GM21447 (cell line): ENCODE measurements at regions not wholly inside any gene's neighbourhood (a gene's known extent, or its start where the extent isn't known, plus 50 kb on each side); places are given as distances from the start of the nearest gene placed in this dataset.

Source experiments
- ATAC-seq: cut with Tn5 transposase; IDR thresholded peaks from one replicate; pipeline ENCODE4 v1.9.1; 2021; ENCODE audit not compliant: unreplicated experiment

GRCh38 chr6:1514078-1514477, 95.6 kb upstream of the FOXC1 start:
- no peak for ATAC-seq

GRCh38 chr6:1515280-1515679, 94.4 kb upstream of the FOXC1 start:
- no peak for ATAC-seq

GRCh38 chr6:1515781-1516180, 93.9 kb upstream of the FOXC1 start:
- no peak for ATAC-seq

- no peak for ATAC-seq
Measured at GRCh38 chr6:1516742-1517520, 92.8 kb upstream of the FOXC1 start.

- no peak for ATAC-seq
Measured at GRCh38 chr6:1518855-1519254, 90.9 kb upstream of the FOXC1 start.

- no peak for ATAC-seq
Measured at GRCh38 chr6:1519597-1519996, 90.1 kb upstream of the FOXC1 start.

GRCh38 chr6:1522779-1523178, 86.9 kb upstream of the FOXC1 start:
- no peak for ATAC-seq

GRCh38 chr6:1524040-1524480, 85.7 kb upstream of the FOXC1 start:
- ATAC-seq = no peak

GRCh38 chr6:1525364-1526038, 84.2 kb upstream of the FOXC1 start:
- ATAC-seq = no peak

- ATAC-seq = no peak
Measured at GRCh38 chr6:1526398-1527072, 83.2 kb upstream of the FOXC1 start.

GRCh38 chr6:1527073-1527457, 82.7 kb upstream of the FOXC1 start:
- no peak for ATAC-seq

- no peak for ATAC-seq
Measured at GRCh38 chr6:1535295-1535694, 74.4 kb upstream of the FOXC1 start.

GRCh38 chr6:1536526-1537429, 72.9 kb upstream of the FOXC1 start:
- ATAC-seq = no peak

- ATAC-seq = no peak
Measured at GRCh38 chr6:1538369-1538768, 71.3 kb upstream of the FOXC1 start.

- no peak for ATAC-seq
Measured at GRCh38 chr6:1538810-1539478, 70.8 kb upstream of the FOXC1 start.

GRCh38 chr6:1540864-1541521, 68.7 kb upstream of the FOXC1 start:
- no peak for ATAC-seq

- no peak for ATAC-seq
Measured at GRCh38 chr6:1542335-1542734, 67.4 kb upstream of the FOXC1 start.

GRCh38 chr6:1542764-1543163, 67.0 kb upstream of the FOXC1 start:
- ATAC-seq = no peak

- no peak for ATAC-seq
Measured at GRCh38 chr6:1544000-1544399, 65.7 kb upstream of the FOXC1 start.

- ATAC-seq = no peak
Measured at GRCh38 chr6:1544603-1545002, 65.1 kb upstream of the FOXC1 start.
